HCT116 (cell line): ENCODE measurements at regions not wholly inside any gene's neighbourhood (a gene's known extent, or its start where the extent isn't known, plus 50 kb on each side); places are given as distances from the start of the nearest gene placed in this dataset.

Source experiments
- ATAC-seq: fragments of 200-7000 bp; cut with Tn5 transposase; 2 replicates; pipeline ENCODE4 v1.9.1; 2020; ENCODE audit warnings: mild to moderate bottlenecking, moderate library complexity
- BruUV-seq: library from RNA; stranded (reverse); fragments of 400-500 nt; replicated peaks from 2 replicates; lab custom pipeline; 2021; lab: Mats Ljungman, UMichigan
- CTCF ChIA-PET: fragments of 300-600 bp; sonication (Branson Sonifier 250); formaldehyde crosslinking; loops from one replicate; lab custom pipeline; 2021; ENCODE audit warnings: antibody characterized with exemption; lab: Charles Lee
- POLR2A ChIA-PET: fragments of 300-600, 350-600 bp; sonication (Branson Sonifier 250); formaldehyde crosslinking; loops from one replicate; lab custom pipeline; 2021; ENCODE audit warnings: antibody characterized with exemption; lab: Charles Lee
- RAD21 ChIA-PET, 2 experiments: fragments of 300-600 bp; sonication (Branson Sonifier 250); formaldehyde crosslinking; loops; one replicate each; lab custom pipeline; 2023; ENCODE audit warnings: low total read pairs in 2 of 2; ENCODE audit not compliant: uncharacterized antibody in 2 of 2, unreplicated experiment in 2 of 2, low non-redundant PET in 1 of 2; lab: Charles Lee
- DNase-seq: peaks from one replicate; pipeline ENCODE4 v3.0.0-alpha.2; 2010; ENCODE audit warnings: low read depth, low spot score
- H2AFZ ChIP-seq: fragments of 200-600 bp; shearing (Covaris generic), sonication (generic); 2 replicates; pipeline ENCODE4 v1.6.1; 2017; ENCODE audit warnings: low read depth, mixed run types, mixed read lengths, antibody characterized with exemption, low read length; ENCODE audit not compliant: poor library complexity, severe bottlenecking
- H3K27ac ChIP-seq: 2 replicates; pipeline ENCODE4 v1.5.1; 2012; ENCODE audit warnings: low read depth, low read length
- H3K27me3 ChIP-seq: fragments of 200-600 bp; sonication (generic); 2 replicates; pipeline ENCODE4 v1.6.1; 2016; ENCODE audit warnings: mixed run types, low read length, mixed read lengths; ENCODE audit not compliant: insufficient read depth
- H3K36me3 ChIP-seq, 2 experiments: fragments of 200-500 bp in 1 of 2; fragments of 200-600 bp in 1 of 2; sonication (Bioruptor generic) in 1 of 2; sonication (generic) in 1 of 2; 2 replicates each; pipeline versions ENCODE4 v1.5.1 to v1.6.1; 2014 to 2016; ENCODE audit warnings: low read length in 2 of 2, inconsistent platforms in 1 of 2, mixed read lengths in 1 of 2, mixed run types in 1 of 2; ENCODE audit not compliant: insufficient read depth in 2 of 2, control insufficient read depth in 1 of 2
- H3K4me1 ChIP-seq, 2 experiments: fragments of 200-600 bp in 1 of 2; sonication (generic) in 1 of 2; 2 replicates each; pipeline versions ENCODE4 v1.5.1 to v1.6.1; 2012 to 2017; ENCODE audit warnings: low read length in 2 of 2, inconsistent platforms in 1 of 2, mild to moderate bottlenecking in 1 of 2, mixed read lengths in 1 of 2, mixed run types in 1 of 2, moderate library complexity in 1 of 2; ENCODE audit not compliant: insufficient read depth in 2 of 2, control insufficient read depth in 1 of 2
- H3K4me2 ChIP-seq: fragments of 200-600 bp; sonication (generic); 2 replicates; pipeline ENCODE4 v1.6.1; 2017; ENCODE audit warnings: mixed run types, low read length, mixed read lengths
- H3K4me3 ChIP-seq, 2 experiments: fragments of 200-600 bp in 1 of 2; sonication (generic) in 1 of 2; replicated peaks in 1 of 2; 2 replicates each; pipeline ENCODE4 v1.5.1; 2011 to 2016; ENCODE audit warnings: low read length in 2 of 2, control low read depth in 1 of 2, low read depth in 1 of 2, mild to moderate bottlenecking in 1 of 2, mixed read lengths in 1 of 2, mixed run types in 1 of 2
- H3K79me2 ChIP-seq: fragments of 200-600 bp; sonication (generic); 2 replicates; pipeline ENCODE4 v1.6.1; 2017; ENCODE audit warnings: mild to moderate bottlenecking, mixed run types, low read length, moderate library complexity, mixed read lengths; ENCODE audit not compliant: insufficient read depth
- H3K9ac ChIP-seq: fragments of 200-600 bp; sonication (generic); 2 replicates; pipeline ENCODE4 v1.6.1; 2016; ENCODE audit warnings: low read length, mixed read lengths
- H3K9me2 ChIP-seq: fragments of 200-600 bp; sonication (generic), shearing (Covaris generic); 2 replicates; pipeline ENCODE4 v1.6.1; 2017; ENCODE audit warnings: mixed run types, mild to moderate bottlenecking, moderate library complexity; ENCODE audit not compliant: insufficient read depth
- H3K9me3 ChIP-seq, 2 experiments: fragments of 200-500 bp in 1 of 2; fragments of 200-600 bp in 1 of 2; sonication (Bioruptor generic) in 1 of 2; sonication (generic) in 1 of 2; 2 replicates each; pipeline ENCODE4 v1.6.1; 2014 to 2017; ENCODE audit warnings: low read length in 2 of 2, mixed read lengths in 2 of 2, inconsistent platforms in 1 of 2, low read depth in 1 of 2, mild to moderate bottlenecking in 1 of 2, mixed run types in 1 of 2, moderate library complexity in 1 of 2; ENCODE audit not compliant: control insufficient read depth in 1 of 2, insufficient read depth in 1 of 2
- H4K20me1 ChIP-seq: fragments of 200-600 bp; sonication (generic), shearing (Covaris generic); 2 replicates; pipeline ENCODE4 v1.6.1; 2017; ENCODE audit warnings: mixed run types, mild to moderate bottlenecking, moderate library complexity; ENCODE audit not compliant: insufficient read depth
- EGR1 ChIP-seq: IDR thresholded peaks from 2 replicates; pipeline ENCODE4 v1.6.1; 2012; ENCODE audit warnings: low read depth
- ELF1 ChIP-seq: IDR thresholded peaks from 2 replicates; pipeline ENCODE4 v1.6.1; 2012; ENCODE audit warnings: low read depth, borderline replicate concordance
- EZH2phosphoT487 ChIP-seq: fragments of 200-600 bp; IDR thresholded peaks from 2 replicates; pipeline ENCODE4 v1.6.1; 2018; ENCODE audit warnings: antibody characterized with exemption, borderline replicate concordance
- FOSL1 ChIP-seq: IDR thresholded peaks from 2 replicates; pipeline ENCODE4 v1.6.1; 2012; ENCODE audit warnings: low read depth
- POLR2A ChIP-seq: IDR thresholded peaks from 2 replicates; pipeline ENCODE4 v1.7.0; 2011; ENCODE audit warnings: borderline replicate concordance; ENCODE audit not compliant: insufficient read depth, insufficient read length; ENCODE audit errors: extremely low read depth
- RAD21 ChIP-seq: IDR thresholded peaks from 2 replicates; pipeline ENCODE4 v1.6.1; 2012; ENCODE audit warnings: low read depth, mild to moderate bottlenecking
- TCF7L2 ChIP-seq: IDR thresholded peaks from 2 replicates; pipeline ENCODE4 v1.7.0; 2011; ENCODE audit warnings: borderline replicate concordance, inconsistent platforms; ENCODE audit not compliant: insufficient read depth, insufficient read length; ENCODE audit errors: extremely low read depth
- ZNF274 ChIP-seq: fragments of 200-500 bp; sonication (Bioruptor generic); IDR thresholded peaks from 2 replicates; pipeline ENCODE4 v1.6.1; 2014; ENCODE audit warnings: mild to moderate bottlenecking, low read depth, low read length, inconsistent platforms
- intact Hi-C: fragments of 100-400 bp; cut with micrococcal nuclease; formaldehyde crosslinking; loops from 2 replicates; pipeline ENCODE4 v1.10.0; 2022
- TF ChIP-seq, protein P1 (sequence below), 3 experiments: fragments of 200-600 bp in 1 of 3; sonication (generic) in 1 of 3; IDR thresholded peaks in 2 of 3; conservative IDR thresholded peaks in 1 of 3; 2 replicates each; pipeline ENCODE4 v1.5.1; 2012 to 2017; ENCODE audit warnings: low read depth in 2 of 3, low read length in 2 of 3, antibody characterized with exemption in 1 of 3, borderline replicate concordance in 1 of 3, control low read depth in 1 of 3, mild to moderate bottlenecking in 1 of 3, mixed read lengths in 1 of 3, mixed run types in 1 of 3, moderate library complexity in 1 of 3; ENCODE audit not compliant: insufficient read depth in 1 of 3
- TF ChIP-seq, protein P2 (sequence below): IDR thresholded peaks from 2 replicates; pipeline ENCODE4 v1.6.1; 2012

DNA sequence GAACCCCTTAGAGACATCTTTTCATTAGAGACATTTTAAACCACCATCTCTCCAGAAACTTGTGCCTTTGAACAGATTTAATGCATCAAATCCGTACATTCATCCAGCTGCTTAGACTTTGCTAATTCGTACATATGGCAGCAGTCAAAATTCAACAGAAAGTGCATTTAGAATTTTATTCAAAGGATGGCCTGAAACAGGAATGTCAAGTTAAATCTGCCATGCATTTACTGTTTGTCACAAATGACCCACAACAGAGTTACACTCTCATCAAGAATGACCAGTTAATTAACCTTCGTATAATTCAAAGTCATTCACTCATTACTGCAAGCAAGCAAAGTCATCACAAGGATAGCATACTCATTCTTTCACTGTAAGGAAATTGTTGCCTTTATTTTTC, 284.3 kb downstream of the SLC7A11 start:
- no peak overlapping the region for H3K9ac ChIP-seq
- no peak overlapping the region for H3K27ac ChIP-seq
- no peak overlapping the region for H3K4me3 ChIP-seq
- ChIA-PET CTCF (no interaction called here), POLR2A (no interaction called here), RAD21 (no interaction called here)
- BruUV-seq, result no TSS peak
- H3K9me3 ChIP-seq, result no peaks in the 10 kb centered on the region
- no peaks in the 10 kb centered on the region for H3K36me3 ChIP-seq
- no peaks in the 10 kb centered on the region for H3K27me3 ChIP-seq
- no peaks in the 10 kb centered on the region for H3K4me1 ChIP-seq
- DNase-seq (no peak), ATAC-seq (no peak)
- H3K79me2 ChIP-seq, result no peaks in the 10 kb centered on the region
- no peaks in the 10 kb centered on the region for H3K9me2 ChIP-seq
- intact Hi-C loops, result no loop called here
- TF ChIP-seq POLR2A, result no peak
- TF ChIP-seq ZNF274, result no peak
- TF ChIP-seq, protein P1, sequence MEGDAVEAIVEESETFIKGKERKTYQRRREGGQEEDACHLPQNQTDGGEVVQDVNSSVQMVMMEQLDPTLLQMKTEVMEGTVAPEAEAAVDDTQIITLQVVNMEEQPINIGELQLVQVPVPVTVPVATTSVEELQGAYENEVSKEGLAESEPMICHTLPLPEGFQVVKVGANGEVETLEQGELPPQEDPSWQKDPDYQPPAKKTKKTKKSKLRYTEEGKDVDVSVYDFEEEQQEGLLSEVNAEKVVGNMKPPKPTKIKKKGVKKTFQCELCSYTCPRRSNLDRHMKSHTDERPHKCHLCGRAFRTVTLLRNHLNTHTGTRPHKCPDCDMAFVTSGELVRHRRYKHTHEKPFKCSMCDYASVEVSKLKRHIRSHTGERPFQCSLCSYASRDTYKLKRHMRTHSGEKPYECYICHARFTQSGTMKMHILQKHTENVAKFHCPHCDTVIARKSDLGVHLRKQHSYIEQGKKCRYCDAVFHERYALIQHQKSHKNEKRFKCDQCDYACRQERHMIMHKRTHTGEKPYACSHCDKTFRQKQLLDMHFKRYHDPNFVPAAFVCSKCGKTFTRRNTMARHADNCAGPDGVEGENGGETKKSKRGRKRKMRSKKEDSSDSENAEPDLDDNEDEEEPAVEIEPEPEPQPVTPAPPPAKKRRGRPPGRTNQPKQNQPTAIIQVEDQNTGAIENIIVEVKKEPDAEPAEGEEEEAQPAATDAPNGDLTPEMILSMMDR (IDR thresholded peaks at IDR 0.05 in 2 of 3, conservative IDR thresholded peaks at IDR 0.05 in 1 of 3; ENCODE audit: borderline replicate concordance in 1 of 3, insufficient read depth in 1 of 3, low read depth in 2 of 3, low read length in 2 of 3), result no peak
- no peak overlapping the region for H3K4me2 ChIP-seq
- H4K20me1 ChIP-seq, result no peaks in the 10 kb centered on the region
- H2AFZ ChIP-seq, result no peak overlapping the region

DNA sequence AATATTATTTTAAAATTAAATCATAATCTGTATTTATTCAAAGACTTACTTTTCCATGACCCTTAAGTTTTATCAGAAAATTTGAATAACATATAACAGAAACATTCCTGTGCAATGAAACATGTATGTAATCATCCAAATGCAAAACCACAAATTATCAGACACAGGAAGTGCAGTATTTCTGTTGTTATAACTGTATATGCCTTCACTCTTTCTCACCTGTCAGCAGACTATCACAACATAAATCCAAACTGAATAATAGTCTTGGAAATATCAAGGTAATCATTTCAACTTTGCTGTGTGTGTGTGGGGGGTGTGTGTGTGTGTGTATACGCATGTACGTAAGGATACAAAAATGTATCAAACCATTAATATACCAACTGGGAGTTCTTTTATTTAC, 285.9 kb downstream of the SLC7A11 start:
- H3K27ac ChIP-seq, result no peak overlapping the region
- no peak for ATAC-seq
- H3K9ac ChIP-seq, result no peak overlapping the region
- no peaks in the 10 kb centered on the region for H4K20me1 ChIP-seq
- no peak for TF ChIP-seq FOSL1
- TF ChIP-seq TCF7L2, result no peak
- TF ChIP-seq EZH2phosphoT487, result no peak
- TF ChIP-seq, protein P2, sequence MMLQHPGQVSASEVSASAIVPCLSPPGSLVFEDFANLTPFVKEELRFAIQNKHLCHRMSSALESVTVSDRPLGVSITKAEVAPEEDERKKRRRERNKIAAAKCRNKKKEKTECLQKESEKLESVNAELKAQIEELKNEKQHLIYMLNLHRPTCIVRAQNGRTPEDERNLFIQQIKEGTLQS, result no peak
- TF ChIP-seq ELF1, result no peak
- no peak for TF ChIP-seq RAD21
- TF ChIP-seq EGR1, result no peak
- TF ChIP-seq, all 23 proteins: peak for 0
- ChIA-PET CTCF (no interaction called here), POLR2A (no interaction called here), RAD21 (no interaction called here)
- H3K9me3 ChIP-seq, result no peaks in the 10 kb centered on the region
- H3K27me3 ChIP-seq, result no peaks in the 10 kb centered on the region
- H3K4me3 ChIP-seq, result no peak overlapping the region
- no peaks in the 10 kb centered on the region for H3K9me2 ChIP-seq
- DNase-seq, result no peak
- no peak overlapping the region for H3K4me2 ChIP-seq
- no peaks in the 10 kb centered on the region for H3K79me2 ChIP-seq
- H2AFZ ChIP-seq, result no peak overlapping the region
- intact Hi-C loops, result no loop called here
- no peaks in the 10 kb centered on the region for H3K36me3 ChIP-seq
- no TSS peak for BruUV-seq
- no peaks in the 10 kb centered on the region for H3K4me1 ChIP-seq
